PC-9 (cell line): ENCODE measurements at regions not wholly inside any gene's neighbourhood (a gene's known extent, or its start where the extent isn't known, plus 50 kb on each side); places are given as distances from the start of the nearest gene placed in this dataset.

Source experiments
- CTCF ChIP-seq: fragments of 200-600 bp; sonication (generic); conservative IDR thresholded peaks from 2 replicates; pipeline ENCODE4 v1.6.1; 2017; ENCODE audit warnings: mixed run types, antibody characterized with exemption, mild to moderate bottlenecking, moderate library complexity
- EZH2 ChIP-seq: fragments of 200-600 bp; sonication (generic); IDR thresholded peaks from 2 replicates; pipeline ENCODE4 v1.8.0; 2017; ENCODE audit warnings: antibody characterized with exemption, low read depth

- TF ChIP-seq CTCF (no peak), EZH2 (no peak)
Observed at GRCh38 chrX:16466640-16467432, 183.1 kb upstream of the S100G start.
